PC-3 (cell line): ENCODE measurements at regions not wholly inside any gene's neighbourhood (a gene's known extent, or its start where the extent isn't known, plus 50 kb on each side); places are given as distances from the start of the nearest gene placed in this dataset.
A peak's percentile ranks its signal among the peaks of the same experiment; 100 is the strongest.

Source experiments
- ATAC-seq: fragments of 200-7000 bp; cut with Tn5 transposase; 2 replicates; pipeline ENCODE4 v1.9.1; 2020; ENCODE audit warnings: mild to moderate bottlenecking, moderate library complexity
- BruUV-seq: library from RNA; stranded (reverse); fragments of 400-500 nt; replicated peaks from 2 replicates; lab custom pipeline; 2021; lab: Mats Ljungman, UMichigan
- CTCF ChIA-PET: fragments of 300-600 bp; sonication (Branson Sonifier 250); formaldehyde crosslinking; loops from one replicate; lab custom pipeline; 2022; ENCODE audit warnings: antibody characterized with exemption; lab: Charles Lee
- POLR2A ChIA-PET: fragments of 300-600 bp; sonication (Branson Sonifier 250); formaldehyde crosslinking; loops from one replicate; lab custom pipeline; 2022; ENCODE audit warnings: antibody characterized with exemption; ENCODE audit not compliant: unreplicated experiment; lab: Charles Lee
- DNase-seq: peaks from one replicate; pipeline ENCODE4 v3.0.0-alpha.2; 2015
- H2AFZ ChIP-seq: fragments of 300-600 bp; sonication (generic); 2 replicates; pipeline ENCODE4 v1.6.0; 2016; ENCODE audit warnings: antibody characterized with exemption, low read length
- H3F3A ChIP-seq: fragments of 300-600 bp; sonication (generic); one replicate; pipeline ENCODE4 v1.6.0; 2017; ENCODE audit warnings: antibody characterized with exemption, low read length, control low read depth, mild to moderate bottlenecking; ENCODE audit not compliant: unreplicated experiment
- H3K27ac ChIP-seq: fragments of 300-600 bp; sonication (generic); 2 replicates; pipeline ENCODE4 v1.5.1; 2016; ENCODE audit warnings: mild to moderate bottlenecking, low read length
- H3K27me3 ChIP-seq: fragments of 300-600 bp; sonication (generic); 2 replicates; pipeline ENCODE4 v1.6.1; 2016; ENCODE audit warnings: low read length, mixed read lengths
- H3K36me3 ChIP-seq: fragments of 300-600 bp; sonication (generic); 2 replicates; pipeline ENCODE4 v1.6.1; 2016; ENCODE audit warnings: low read depth, mixed run types, low read length, mixed read lengths
- H3K4me1 ChIP-seq: fragments of 300-600 bp; sonication (generic); 2 replicates; pipeline ENCODE4 v1.5.1; 2016; ENCODE audit warnings: low read length; ENCODE audit not compliant: insufficient read depth
- H3K4me2 ChIP-seq: fragments of 300-600 bp; sonication (generic); 2 replicates; pipeline ENCODE4 v1.6.0; 2016; ENCODE audit warnings: low read length
- H3K4me3 ChIP-seq: fragments of 300-600 bp; sonication (generic); 2 replicates; pipeline ENCODE4 v1.5.1; 2016; ENCODE audit warnings: mild to moderate bottlenecking, low read length, mixed read lengths
- H3K79me2 ChIP-seq: fragments of 300-600 bp; sonication (generic); 2 replicates; pipeline ENCODE4 v1.6.1; 2017; ENCODE audit warnings: low read length, mixed read lengths
- H3K9ac ChIP-seq: fragments of 300-600 bp; sonication (generic); 2 replicates; pipeline ENCODE4 v1.6.0; 2016; ENCODE audit warnings: mild to moderate bottlenecking, low read length
- H3K9me2 ChIP-seq: fragments of 300-600 bp; sonication (generic); replicated peaks from 2 replicates; pipeline ENCODE4 v1.6.1; 2016; ENCODE audit warnings: mixed run types, low read length, mixed read lengths
- H3K9me3 ChIP-seq: fragments of 300-600 bp; sonication (generic); 2 replicates; pipeline ENCODE4 v1.6.1; 2016; ENCODE audit warnings: low read length, mixed read lengths
- H4K20me1 ChIP-seq: fragments of 300-600 bp; sonication (generic); 2 replicates; pipeline ENCODE4 v1.6.1; 2016; ENCODE audit warnings: low read length, mixed read lengths
- CTCF ChIP-seq: fragments of 300-600 bp; sonication (generic); conservative IDR thresholded peaks from 2 replicates; pipeline ENCODE4 v1.5.1; 2017; ENCODE audit warnings: antibody characterized with exemption, low read depth, mild to moderate bottlenecking, low read length
- EZH2 ChIP-seq: fragments of 300-600 bp; sonication (generic); IDR thresholded peaks from one replicate; pipeline ENCODE4 v1.6.1; 2017; ENCODE audit warnings: antibody characterized with exemption, mild to moderate bottlenecking, low read length; ENCODE audit not compliant: unreplicated experiment
- EZH2phosphoT487 ChIP-seq: fragments of 300-600 bp; sonication (generic); IDR thresholded peaks from 2 replicates; pipeline ENCODE4 v1.6.1; 2018; ENCODE audit warnings: mild to moderate bottlenecking, antibody characterized with exemption, low read length, borderline replicate concordance
- intact Hi-C: fragments of 100-400 bp; cut with micrococcal nuclease; formaldehyde crosslinking; loops from 2 replicates; pipeline ENCODE4 v1.9.0; 2023

GRCh38 chrX:22742174-22742573, 257.6 kb upstream of the DDX53 start:
- CTCF ChIA-PET: no interaction called here

GRCh38 chrX:22746081-22746480, 253.7 kb upstream of the DDX53 start:
- Histone ChIP-seq H3K27ac (no peak overlapping the region), H3K79me2 (no peaks in the 10 kb centered on the region), H3K4me1 (no peaks in the 10 kb centered on the region), H2AFZ (no peak overlapping the region), H3K9me2 (no peaks in the 10 kb centered on the region), H3K27me3 (no peaks in the 10 kb centered on the region), H3K4me2 (no peak overlapping the region), H3K9me3 (no peaks in the 10 kb centered on the region), H4K20me1 (no peaks in the 10 kb centered on the region), H3K36me3 (no peaks in the 10 kb centered on the region), H3K4me3 (no peak overlapping the region), H3K9ac (no peak overlapping the region), H3F3A (no peaks in the 10 kb centered on the region)
- POLR2A ChIA-PET: no interaction called here
- BruUV-seq: no TSS peak
- intact Hi-C loops: no loop called here
- no peak for ATAC-seq
- no peak for DNase-seq
- CTCF ChIA-PET: no interaction called here
- TF ChIP-seq EZH2 (no peak), EZH2phosphoT487 (no peak), CTCF (no peak)

More at GRCh38 chrX:22742174-22742573, 257.6 kb upstream of the DDX53 start:
- H3K27me3 ChIP-seq: no peaks in the 10 kb centered on the region
- H2AFZ ChIP-seq: no peak overlapping the region
- intact Hi-C loops: no loop called here
- no peaks in the 10 kb centered on the region for H3K36me3 ChIP-seq
- no peaks in the 10 kb centered on the region for H3K4me1 ChIP-seq
- H3F3A ChIP-seq: no peaks in the 10 kb centered on the region
- no peaks in the 10 kb centered on the region for H4K20me1 ChIP-seq
- no peaks in the 10 kb centered on the region for H3K9me2 ChIP-seq
- POLR2A ChIA-PET: no interaction called here
- no peak overlapping the region for H3K4me3 ChIP-seq
- no peaks in the 10 kb centered on the region for H3K79me2 ChIP-seq
- no peaks in the 10 kb centered on the region for H3K9me3 ChIP-seq
- H3K27ac ChIP-seq: no peak overlapping the region
- no peak overlapping the region for H3K4me2 ChIP-seq
- no peak for ATAC-seq
- BruUV-seq: no TSS peak
- DNase-seq: peak; percentile 11
- TF ChIP-seq EZH2phosphoT487: no peak
- no peak for TF ChIP-seq CTCF
- no peak for TF ChIP-seq EZH2
- H3K9ac ChIP-seq: no peak overlapping the region

GRCh38 chrX:22748093-22748999, 251.4 kb upstream of the DDX53 start:
- intact Hi-C loops: loop anchor here (1.0 kb wide), 1 partner anchor 612 kb away; no protein-coding TSS in a partner anchor
- H2AFZ ChIP-seq: no peak overlapping the region
- no peaks in the 10 kb centered on the region for H3K27me3 ChIP-seq
- H3K4me3 ChIP-seq: no peak overlapping the region
- BruUV-seq: no TSS peak
- H3K36me3 ChIP-seq: no peaks in the 10 kb centered on the region
- no peaks in the 10 kb centered on the region for H3K9me2 ChIP-seq
- H4K20me1 ChIP-seq: no peaks in the 10 kb centered on the region
- no peaks in the 10 kb centered on the region for H3F3A ChIP-seq
- no peak overlapping the region for H3K9ac ChIP-seq
- no peaks in the 10 kb centered on the region for H3K4me1 ChIP-seq
- H3K27ac ChIP-seq: no peak overlapping the region
- no peaks in the 10 kb centered on the region for H3K9me3 ChIP-seq
- H3K4me2 ChIP-seq: no peak overlapping the region
- ATAC-seq (peak; percentile 82), DNase-seq (peak; percentile 63)
- CTCF ChIA-PET: interaction anchor here (0.6 kb wide), 2 partner anchors 612 to 749 kb away, joined by 3 read pairs; no protein-coding TSS in a partner anchor
- POLR2A ChIA-PET: no interaction called here
- no peaks in the 10 kb centered on the region for H3K79me2 ChIP-seq
- TF ChIP-seq CTCF (peak; percentile 78), EZH2phosphoT487 (no peak)
